CD14-positive monocyte (primary cell): ENCODE measurements at regions not wholly inside any gene's neighbourhood (a gene's known extent, or its start where the extent isn't known, plus 50 kb on each side); places are given as distances from the start of the nearest gene placed in this dataset.
"Not testable (repeated sequence)": the region's sequence is repeated elsewhere in the genome, so short reads cannot be mapped to it uniquely, and the experiment has no call there.

Experiments
- DNase-seq, 3 donors: peaks; one replicate each; pipeline ENCODE4 v3.0.0-alpha.2; 2011 to 2022
- H2AFZ ChIP-seq: 2 replicates; pipeline ENCODE4 v1.6.0; 2012; ENCODE audit warnings: mild to moderate bottlenecking, low read depth, low read length, inconsistent platforms; ENCODE audit not compliant: insufficient read depth, poor library complexity, severe bottlenecking
- H3K27ac ChIP-seq, 2 donors: 1 replicate in 1 of 2; 2 replicates in 1 of 2; pipeline ENCODE4 v1.5.1; 2012 to 2013; ENCODE audit warnings: low read length in 2 of 2, control low read depth in 1 of 2, inconsistent platforms in 1 of 2, low read depth in 1 of 2, mild to moderate bottlenecking in 1 of 2
- H3K27me3 ChIP-seq, 2 donors: one replicate each; pipeline versions ENCODE4 v1.6.0 to v1.6.1; 2011 to 2013; ENCODE audit warnings: low read length in 2 of 2; ENCODE audit not compliant: control insufficient read depth in 2 of 2, insufficient read depth in 2 of 2
- H3K36me3 ChIP-seq, 2 donors: replicated peaks in 1 of 2; 1 replicate in 1 of 2; 2 replicates in 1 of 2; pipeline versions ENCODE4 v1.5.1 to v1.6.1; 2012 to 2013; ENCODE audit warnings: low read length in 2 of 2, control low read depth in 1 of 2, inconsistent platforms in 1 of 2, mild to moderate bottlenecking in 1 of 2; ENCODE audit not compliant: insufficient read depth in 2 of 2, control insufficient read depth in 1 of 2
- H3K4me1 ChIP-seq, 2 donors: 1 replicate in 1 of 2; 2 replicates in 1 of 2; pipeline versions ENCODE4 v1.5.1 to v1.6.1; 2012 to 2013; ENCODE audit warnings: low read length in 2 of 2, control low read depth in 1 of 2, inconsistent platforms in 1 of 2, mild to moderate bottlenecking in 1 of 2, moderate library complexity in 1 of 2; ENCODE audit not compliant: insufficient read depth in 2 of 2, control insufficient read depth in 1 of 2
- H3K4me2 ChIP-seq: replicated peaks from 2 replicates; pipeline ENCODE3; 2012; ENCODE audit warnings: low read length, moderate library complexity, mild to moderate bottlenecking; ENCODE audit not compliant: poor library complexity, severe bottlenecking; ENCODE audit errors: extremely low read depth
- H3K4me3 ChIP-seq, 3 experiments: fragments of 200-600 bp in 1 of 3; sonication (generic) in 1 of 3; replicated peaks in 1 of 3; 1 replicate in 2 of 3; 2 replicates in 1 of 3; pipeline ENCODE4 v1.5.1; 2011 to 2013; ENCODE audit warnings: low read length in 3 of 3, mild to moderate bottlenecking in 3 of 3, control low read depth in 2 of 3, low read depth in 2 of 3, inconsistent platforms in 1 of 3, moderate library complexity in 1 of 3
- H3K79me2 ChIP-seq: 2 replicates; pipeline ENCODE4 v1.6.0; 2012; ENCODE audit warnings: mild to moderate bottlenecking, control low read depth, inconsistent platforms, low read length, moderate library complexity; ENCODE audit not compliant: insufficient read depth
- H3K9ac ChIP-seq: 2 replicates; pipeline ENCODE4 v1.6.0; 2017; ENCODE audit warnings: low read length, mild to moderate bottlenecking; ENCODE audit not compliant: insufficient read depth, poor library complexity, severe bottlenecking
- H3K9me3 ChIP-seq, 2 donors: replicated peaks in 1 of 2; 1 replicate in 1 of 2; 2 replicates in 1 of 2; pipeline versions ENCODE4 v1.5.1 to v1.6.1; 2012 to 2013; ENCODE audit warnings: low read length in 2 of 2, control low read depth in 1 of 2; ENCODE audit not compliant: control insufficient read depth in 1 of 2, insufficient read depth in 1 of 2
- H4K20me1 ChIP-seq: 2 replicates; pipeline ENCODE4 v1.6.0; 2012; ENCODE audit warnings: mild to moderate bottlenecking, low read length, control low read depth, moderate library complexity; ENCODE audit not compliant: insufficient read depth
- H3K27ac Mint-ChIP-seq, 7 donors: one replicate each; pipeline ENCODE4 v1.8.0; 2020; ENCODE audit warnings: mild to moderate bottlenecking in 7 of 7, mixed read lengths in 7 of 7, moderate library complexity in 6 of 7, inconsistent platforms in 2 of 7
- H3K27me3 Mint-ChIP-seq, 3 donors: one replicate each; pipeline ENCODE4 v1.8.0; 2021 to 2022; ENCODE audit warnings: low read depth in 3 of 3, mild to moderate bottlenecking in 3 of 3, mixed read lengths in 3 of 3, moderate library complexity in 3 of 3, inconsistent platforms in 1 of 3
- H3K36me3 Mint-ChIP-seq, 2 donors: one replicate each; pipeline ENCODE4 v1.8.0; 2020; ENCODE audit warnings: mixed read lengths in 2 of 2, inconsistent platforms in 1 of 2, mild to moderate bottlenecking in 1 of 2
- H3K4me1 Mint-ChIP-seq: one replicate; pipeline ENCODE4 v1.8.0; 2020; ENCODE audit warnings: mild to moderate bottlenecking, mixed read lengths
- H3K4me3 Mint-ChIP-seq, 2 donors: one replicate each; pipeline ENCODE4 v1.8.0; 2020; ENCODE audit warnings: mild to moderate bottlenecking in 2 of 2, mixed read lengths in 2 of 2, moderate library complexity in 1 of 2
- H3K9me3 Mint-ChIP-seq, 7 donors: one replicate each; pipeline ENCODE4 v1.8.0; 2020 to 2022; ENCODE audit warnings: mixed read lengths in 7 of 7, mild to moderate bottlenecking in 6 of 7, moderate library complexity in 6 of 7, inconsistent platforms in 2 of 7
- WGBS: methylation state at CpG from one replicate; pipeline ENCODE4 v1.1.5; 2013; ENCODE audit warnings: missing lambda C conversion rate; ENCODE audit not compliant: insufficient coverage; 5-methylcytosine and 5-hydroxymethylcytosine counted together
- intact Hi-C, 2 donors: fragments of 100-400 bp; cut with micrococcal nuclease; formaldehyde crosslinking; loops; one replicate each; pipeline versions ENCODE4 v1.15.0 to v1.15.1; 2023

- intact Hi-C loops, H3K4me1 Mint-ChIP-seq: not testable (repeated sequence)
Measured at GRCh38 chr2:111327726-111328125, 207.0 kb downstream of the BCL2L11 start.

GRCh38 chr2:111329309-111329708, 208.6 kb downstream of the BCL2L11 start:
- H3K36me3 Mint-ChIP-seq, H3K4me2 ChIP-seq, H3K4me3 Mint-ChIP-seq, H3K27ac ChIP-seq, intact Hi-C loops, H3K27ac Mint-ChIP-seq, H3K36me3 ChIP-seq, DNase-seq, H3K4me3 ChIP-seq, H3K27me3 ChIP-seq, H4K20me1 ChIP-seq, H3K4me1 ChIP-seq, H3K9me3 Mint-ChIP-seq, H2AFZ ChIP-seq, H3K27me3 Mint-ChIP-seq, H3K9me3 ChIP-seq, H3K4me1 Mint-ChIP-seq, H3K9ac ChIP-seq, H3K79me2 ChIP-seq: not testable (repeated sequence)
- WGBS, result no CpG with 5 or more reads among the region's 4 CpGs

More at GRCh38 chr2:111327726-111328125, 207.0 kb downstream of the BCL2L11 start:
- not testable (repeated sequence) for H3K36me3 ChIP-seq, H3K4me3 ChIP-seq, H4K20me1 ChIP-seq, H2AFZ ChIP-seq, DNase-seq, H3K9me3 ChIP-seq, H3K36me3 Mint-ChIP-seq, H3K4me1 ChIP-seq, H3K4me2 ChIP-seq, H3K27me3 Mint-ChIP-seq, H3K9ac ChIP-seq, H3K27ac ChIP-seq, H3K79me2 ChIP-seq, H3K4me3 Mint-ChIP-seq, H3K27ac Mint-ChIP-seq, H3K9me3 Mint-ChIP-seq, H3K27me3 ChIP-seq
- WGBS, result no CpG with 5 or more reads among the region's 4 CpGs

GRCh38 chr2:111331099-111331724, 210.5 kb downstream of the BCL2L11 start:
- H3K9me3 Mint-ChIP-seq, H3K36me3 Mint-ChIP-seq: not testable (repeated sequence)

GRCh38 chr2:111335220-111335907, 214.7 kb downstream of the BCL2L11 start:
- H3K4me2 ChIP-seq, H3K4me1 ChIP-seq, H2AFZ ChIP-seq, H3K4me3 Mint-ChIP-seq, H3K79me2 ChIP-seq, H3K4me3 ChIP-seq, H3K27ac Mint-ChIP-seq, H4K20me1 ChIP-seq, intact Hi-C loops, H3K9ac ChIP-seq, H3K4me1 Mint-ChIP-seq, H3K27me3 Mint-ChIP-seq, H3K9me3 Mint-ChIP-seq, H3K27ac ChIP-seq, H3K27me3 ChIP-seq, H3K9me3 ChIP-seq, DNase-seq, H3K36me3 ChIP-seq, H3K36me3 Mint-ChIP-seq: not testable (repeated sequence)

More at GRCh38 chr2:111331099-111331724, 210.5 kb downstream of the BCL2L11 start:
- H3K27ac Mint-ChIP-seq, H3K9ac ChIP-seq, H3K4me1 ChIP-seq, H3K27ac ChIP-seq, intact Hi-C loops, H3K79me2 ChIP-seq, H2AFZ ChIP-seq, H3K4me1 Mint-ChIP-seq, H3K4me3 ChIP-seq, H3K27me3 Mint-ChIP-seq, H3K36me3 ChIP-seq, H3K4me2 ChIP-seq, H3K4me3 Mint-ChIP-seq, H4K20me1 ChIP-seq, H3K9me3 ChIP-seq, DNase-seq, H3K27me3 ChIP-seq: not testable (repeated sequence)
- no CpG with 5 or more reads among the region's 2 CpGs for WGBS
